ENCODE measurements at regions not wholly inside any gene's neighbourhood (a gene's known extent, or its start where the extent isn't known, plus 50 kb on each side); places are given as distances from the start of the nearest gene placed in this dataset.
"Not testable (repeated sequence)": the region's sequence is repeated elsewhere in the genome, so short reads cannot be mapped to it uniquely, and the experiment has no call there.

DNA sequence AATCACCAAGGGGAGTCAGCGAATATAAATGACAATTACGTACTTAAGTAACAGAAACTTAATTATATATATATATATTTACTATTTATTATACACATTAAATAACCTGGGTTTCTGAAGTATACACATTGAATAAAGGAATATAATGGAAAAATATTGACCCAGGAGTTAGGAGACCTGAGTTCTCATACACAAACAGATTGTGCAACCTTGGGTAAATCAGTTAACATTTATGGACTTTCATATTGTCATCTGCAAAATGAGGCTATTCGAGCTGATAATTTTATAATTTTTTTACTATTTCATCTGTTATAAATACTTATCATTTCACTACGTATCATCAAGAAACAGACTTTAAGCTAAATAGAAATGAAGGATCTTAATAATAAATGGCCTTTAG, 75.1 kb upstream of the SRRM3 start:
- DNase-seq (ENCODE audit: low spot score in 2 of 2) = no peak
- no peak overlapping the region for H3K4me3 ChIP-seq (ENCODE audit: low read depth, poor library complexity, severe bottlenecking)
- no peak for TF ChIP-seq POLR2A (IDR thresholded peaks at IDR 0.05)
- TF ChIP-seq, protein P1, sequence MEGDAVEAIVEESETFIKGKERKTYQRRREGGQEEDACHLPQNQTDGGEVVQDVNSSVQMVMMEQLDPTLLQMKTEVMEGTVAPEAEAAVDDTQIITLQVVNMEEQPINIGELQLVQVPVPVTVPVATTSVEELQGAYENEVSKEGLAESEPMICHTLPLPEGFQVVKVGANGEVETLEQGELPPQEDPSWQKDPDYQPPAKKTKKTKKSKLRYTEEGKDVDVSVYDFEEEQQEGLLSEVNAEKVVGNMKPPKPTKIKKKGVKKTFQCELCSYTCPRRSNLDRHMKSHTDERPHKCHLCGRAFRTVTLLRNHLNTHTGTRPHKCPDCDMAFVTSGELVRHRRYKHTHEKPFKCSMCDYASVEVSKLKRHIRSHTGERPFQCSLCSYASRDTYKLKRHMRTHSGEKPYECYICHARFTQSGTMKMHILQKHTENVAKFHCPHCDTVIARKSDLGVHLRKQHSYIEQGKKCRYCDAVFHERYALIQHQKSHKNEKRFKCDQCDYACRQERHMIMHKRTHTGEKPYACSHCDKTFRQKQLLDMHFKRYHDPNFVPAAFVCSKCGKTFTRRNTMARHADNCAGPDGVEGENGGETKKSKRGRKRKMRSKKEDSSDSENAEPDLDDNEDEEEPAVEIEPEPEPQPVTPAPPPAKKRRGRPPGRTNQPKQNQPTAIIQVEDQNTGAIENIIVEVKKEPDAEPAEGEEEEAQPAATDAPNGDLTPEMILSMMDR (IDR thresholded peaks at IDR 0.05) = no peak
- 92 to 96% methylated on average over 4 of the region's 4 CpGs for WGBS, 2 donors
- intact Hi-C loops (cut with DNase I; ENCODE audit: low total_unique reads) = no loop called here

DNA sequence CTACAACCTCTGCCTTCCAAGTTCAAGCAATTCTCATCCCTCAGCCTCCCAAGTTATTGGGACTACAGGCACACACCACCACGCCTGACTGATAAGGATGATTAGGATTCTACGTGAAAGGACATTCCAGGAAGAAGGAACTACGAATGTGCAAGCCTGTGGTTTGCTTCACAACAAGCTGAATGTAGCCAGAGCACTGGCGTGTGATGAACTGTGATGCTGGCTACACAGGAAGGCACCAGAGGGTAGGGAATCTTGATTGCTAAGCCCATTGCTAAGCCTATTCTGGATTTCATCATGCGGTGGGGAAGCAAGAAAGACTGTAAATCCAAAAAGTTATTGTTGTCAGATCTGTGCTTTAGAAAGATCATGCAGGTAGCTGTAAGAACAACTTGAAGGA, 72.3 kb upstream of the SRRM3 start:
- DNase-seq (ENCODE audit: low spot score in 2 of 2) = no peak
- intact Hi-C loops (cut with DNase I; ENCODE audit: low total_unique reads) = no loop called here
- H3K4me3 ChIP-seq (ENCODE audit: low read depth, poor library complexity, severe bottlenecking) = no peak overlapping the region
- TF ChIP-seq POLR2A (IDR thresholded peaks at IDR 0.05) = no peak
- TF ChIP-seq, protein P1 (IDR thresholded peaks at IDR 0.05) = no peak
- 72 to 81% methylated on average over 5 of the region's 5 CpGs for WGBS, 2 donors

DNA sequence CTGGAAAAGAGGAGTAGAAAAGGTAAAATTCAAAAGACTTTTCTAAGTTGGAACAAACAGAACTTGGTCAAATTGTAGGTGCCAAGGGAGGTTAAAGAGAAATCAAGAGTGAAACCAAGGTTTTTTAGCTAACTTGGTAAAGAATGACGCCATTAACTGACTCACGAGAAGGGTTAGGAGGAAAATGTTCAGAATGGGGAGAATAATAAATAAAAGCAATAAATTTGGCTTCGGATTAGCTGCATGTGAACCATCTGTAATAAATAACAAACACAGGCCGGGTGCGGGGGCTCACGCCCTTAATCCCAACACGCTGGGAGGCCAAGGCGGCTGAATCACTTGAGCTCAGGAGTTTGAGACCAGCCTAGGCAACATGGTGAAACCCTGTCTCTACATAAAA, 71.9 kb upstream of the SRRM3 start:
- no peak for DNase-seq (ENCODE audit: low spot score in 2 of 2)
- H3K4me3 ChIP-seq (ENCODE audit: low read depth, poor library complexity, severe bottlenecking) = no peak overlapping the region
- TF ChIP-seq, protein P1 (IDR thresholded peaks at IDR 0.05) = no peak
- no peak for TF ChIP-seq POLR2A (IDR thresholded peaks at IDR 0.05)
- WGBS, 2 donors = 69 to 81% methylated on average over 8 of the region's 8 CpGs
- intact Hi-C loops (cut with DNase I; ENCODE audit: low total_unique reads) = loop anchor here (10.0 kb wide), 1 partner anchor 265 kb away; no protein-coding TSS in a partner anchor

DNA sequence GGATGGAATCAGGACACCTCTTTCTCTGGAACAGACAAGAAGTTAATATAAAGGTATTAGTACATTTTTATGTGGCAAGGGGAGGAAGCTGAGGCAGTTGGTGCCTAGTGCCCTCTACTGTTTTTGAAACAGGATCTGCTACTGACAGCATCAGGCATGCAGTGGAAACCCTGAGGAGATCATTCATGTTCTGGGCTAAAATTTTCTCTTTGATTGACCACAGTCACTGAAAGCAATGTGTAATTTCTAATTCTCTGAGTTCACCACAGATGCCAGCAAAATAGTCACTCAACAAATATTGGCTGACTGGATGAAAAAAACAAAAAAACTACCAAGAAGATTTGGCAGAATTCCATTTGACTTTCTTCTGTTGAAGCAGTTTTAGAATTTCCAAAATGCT, 71.0 kb upstream of the SRRM3 start:
- not testable (repeated sequence) for DNase-seq (ENCODE audit: low spot score in 2 of 2); H3K4me3 ChIP-seq (ENCODE audit: low read depth, poor library complexity, severe bottlenecking)
- intact Hi-C loops (cut with DNase I; ENCODE audit: low total_unique reads) = loop anchor here (10.0 kb wide), 1 partner anchor 266 kb away; no protein-coding TSS in a partner anchor

- WGBS, 2 donors = 75 to 84% methylated on average over 5 of the region's 5 CpGs
- H3K4me3 ChIP-seq (ENCODE audit: low read depth, poor library complexity, severe bottlenecking); DNase-seq (ENCODE audit: low spot score in 2 of 2): not testable (repeated sequence)
- intact Hi-C loops (cut with DNase I; ENCODE audit: low total_unique reads) = loop anchor here (10.0 kb wide), 1 partner anchor 267 kb away; no protein-coding TSS in a partner anchor
Measured at GRCh38 chr7:76131887-76132286, 69.8 kb upstream of the SRRM3 start.

- no peak overlapping the region for H3K4me3 ChIP-seq (ENCODE audit: low read depth, poor library complexity, severe bottlenecking)
- intact Hi-C loops (cut with DNase I; ENCODE audit: low total_unique reads) = loop anchor here (10.0 kb wide), 1 partner anchor 268 kb away; no protein-coding TSS in a partner anchor
- WGBS, 2 donors = 70 to 72% methylated on average over 7 of the region's 7 CpGs
- no peak for TF ChIP-seq POLR2A (IDR thresholded peaks at IDR 0.05)
- TF ChIP-seq, protein P1 (IDR thresholded peaks at IDR 0.05) = no peak
- no peak for DNase-seq (ENCODE audit: low spot score in 2 of 2)
Measured at GRCh38 chr7:76133164-76133775, 68.4 kb upstream of the SRRM3 start.

- 70 to 78% methylated on average over 3 of the region's 3 CpGs for WGBS, 2 donors
- DNase-seq (ENCODE audit: low spot score in 2 of 2) = no peak
Measured at GRCh38 chr7:76133839-76134238, 67.9 kb upstream of the SRRM3 start.

DNA sequence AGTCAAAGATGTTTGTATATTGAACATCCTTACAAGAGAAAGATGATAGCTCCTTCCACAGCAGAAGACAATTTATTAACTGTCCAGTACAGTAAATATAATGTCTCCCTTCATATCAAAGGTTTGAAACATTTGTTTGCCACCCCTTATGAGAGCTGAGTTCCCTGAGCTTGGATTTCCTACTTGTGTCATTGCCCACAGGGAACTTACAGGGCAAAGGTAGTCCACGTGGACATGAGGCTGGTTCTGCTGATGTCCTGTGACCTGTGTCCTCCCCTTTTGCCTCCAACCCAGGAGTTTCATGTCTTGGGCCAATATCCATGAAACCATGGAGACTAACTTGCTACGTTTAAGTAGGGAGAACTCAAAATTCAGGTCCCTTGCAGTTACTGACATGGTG, 66.4 kb upstream of the SRRM3 start:
- H3K4me3 ChIP-seq (ENCODE audit: low read depth, poor library complexity, severe bottlenecking) = not testable (repeated sequence)
- intact Hi-C loops (cut with DNase I; ENCODE audit: low total_unique reads) = loop anchor here (10.0 kb wide), 1 partner anchor 270 kb away; no protein-coding TSS in a partner anchor
- WGBS, 2 donors = 73% methylated on average over 2 of the region's 2 CpGs

More at GRCh38 chr7:76133839-76134238, 67.9 kb upstream of the SRRM3 start:
- TF ChIP-seq POLR2A (IDR thresholded peaks at IDR 0.05) = no peak
- TF ChIP-seq, protein P1 (IDR thresholded peaks at IDR 0.05) = no peak
- intact Hi-C loops (cut with DNase I; ENCODE audit: low total_unique reads) = loop anchor here (10.0 kb wide), 1 partner anchor 269 kb away; no protein-coding TSS in a partner anchor
- H3K4me3 ChIP-seq (ENCODE audit: low read depth, poor library complexity, severe bottlenecking) = no peak overlapping the region

DNA sequence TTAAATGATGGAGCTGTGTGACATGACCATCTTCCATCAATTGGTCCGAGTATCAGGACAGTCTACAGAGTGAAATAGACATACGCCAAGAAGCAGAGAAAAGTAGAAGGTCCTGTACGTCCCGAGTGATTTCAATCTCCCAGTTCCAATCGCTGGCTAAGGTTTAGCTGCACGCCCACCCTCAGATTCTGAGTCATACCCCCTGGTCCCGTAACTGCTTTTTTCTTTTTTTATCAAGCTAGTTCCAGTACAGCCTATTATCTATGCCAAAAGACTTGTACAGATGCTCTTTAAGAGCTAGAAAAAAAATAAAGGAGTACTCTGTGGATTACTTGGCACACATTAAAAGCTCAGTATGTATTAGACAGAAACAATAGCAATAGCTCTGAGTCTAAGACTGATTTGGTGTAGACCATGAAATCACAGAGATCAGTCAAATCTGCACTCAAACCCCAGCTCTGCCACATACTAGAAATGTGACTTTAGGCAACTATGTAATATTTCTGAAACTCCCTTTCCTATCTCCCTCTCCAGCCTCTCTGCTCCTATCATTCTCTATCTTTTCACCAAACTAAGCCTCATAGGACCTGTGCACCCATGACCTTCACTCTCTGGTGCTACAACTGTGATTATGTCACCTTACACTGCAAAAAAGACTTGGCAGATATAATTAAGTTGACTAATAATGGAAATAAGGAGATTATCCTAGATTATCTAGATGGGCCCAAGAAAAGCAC, 63.0 kb upstream of the SRRM3 start:
- intact Hi-C loops (cut with DNase I; ENCODE audit: low total_unique reads) = loop anchor here (10.0 kb wide), 1 partner anchor 274 kb away; no protein-coding TSS in a partner anchor
- not testable (repeated sequence) for DNase-seq (ENCODE audit: low spot score in 2 of 2); H3K4me3 ChIP-seq (ENCODE audit: low read depth, poor library complexity, severe bottlenecking)
- 61 to 71% methylated on average over 7 of the region's 7 CpGs for WGBS, 2 donors

More for the DNA sequence above, 66.4 kb upstream of the SRRM3 start:
- not testable (repeated sequence) for DNase-seq (ENCODE audit: low spot score in 2 of 2)

All from lower leg skin (tissue), 4 donors.